ENCODE measurements at regions not wholly inside any gene's neighbourhood (a gene's known extent, or its start where the extent isn't known, plus 50 kb on each side); places are given as distances from the start of the nearest gene placed in this dataset.

GRCh38 chr12:98178126-98178525 lies 337.3 kb upstream of the TMPO start:
- no peak for TF ChIP-seq CTCF (conservative IDR thresholded peaks at IDR 0.05)
- Histone ChIP-seq H4K8ac (replicated peaks; ENCODE audit: insufficient read length, low read depth, low read length) (no peak overlapping the region), H2BK20ac (ENCODE audit: low read depth, low read length, poor library complexity, severe bottlenecking) (no peak overlapping the region), H3T11ph (ENCODE audit: low read length) (no peak overlapping the region), H3K23me2 (ENCODE audit: insufficient read length, low read depth, low read length, poor library complexity, severe bottlenecking) (no peaks in the 10 kb centered on the region), H2AFZ (ENCODE audit: low read length) (no peak overlapping the region), H2AK5ac (ENCODE audit: insufficient read length, low read length) (no peak overlapping the region), H4K5ac (ENCODE audit: insufficient read length, low read depth, low read length) (no peak overlapping the region), H3K79me1 (ENCODE audit: insufficient read depth, low read depth, low read length, poor library complexity, severe bottlenecking) (no peaks in the 10 kb centered on the region), H2BK12ac (ENCODE audit: insufficient read length, low read depth, low read length) (no peak overlapping the region), H3K27ac (ENCODE audit: insufficient read length, low read depth, low read length) (no peak overlapping the region), H2BK120ac (ENCODE audit: low read depth, low read length, poor library complexity, severe bottlenecking) (no peak overlapping the region), H3K23ac (ENCODE audit: insufficient read length, low read depth, low read length) (no peak overlapping the region), H3K18ac (ENCODE audit: insufficient read length, low read depth, low read length) (no peak overlapping the region), H4K91ac (ENCODE audit: insufficient read length, low read depth, low read length) (no peak overlapping the region), H3K79me2 (ENCODE audit: insufficient read depth, low read length) (no peaks in the 10 kb centered on the region), H3K9ac (ENCODE audit: extremely low read depth, insufficient read length, low read length) (no peak overlapping the region), H3K56ac (ENCODE audit: insufficient read length, low read depth, low read length) (no peak overlapping the region), H2BK15ac (ENCODE audit: low read depth, low read length) (no peak overlapping the region), H3K14ac (ENCODE audit: insufficient read depth, low read length) (no peak overlapping the region), H3K4me2 (ENCODE audit: insufficient read depth, insufficient read length, low read length) (no peak overlapping the region), H3K4me1 (ENCODE audit: insufficient read depth, low read length) (0 out of 2 replicates have a peak, but pooled peaks cover 1% of the 10 kb centered on the region), H4K20me1 (ENCODE audit: control insufficient read depth, insufficient read depth, insufficient read length) (no peaks in the 10 kb centered on the region), H3K4ac (ENCODE audit: low read depth, low read length) (no peak overlapping the region), H3K9me3 (ENCODE audit: control insufficient read depth, low read depth, low read length) (no peaks in the 10 kb centered on the region), H3K27me3 (ENCODE audit: insufficient read depth, low read length) (no peaks in the 10 kb centered on the region), H2BK5ac (ENCODE audit: insufficient read length, low read length) (no peak overlapping the region)
- Mint-ChIP-seq H3K36me3 (ENCODE audit: insufficient read depth in 1 of 3, low read depth in 3 of 3) (no peaks in the 10 kb centered on the region), H3K4me1 (peaks cover 8 to 10% of the 10 kb centered on the region in 2 experiments), H3K27me3 (ENCODE audit: low read depth) (no peaks in the 10 kb centered on the region; the same call in 1 of the 2 replicates), H3K4me3 (no peak overlapping the region), H3K27ac (no peak overlapping the region), H3K9me3 (no peaks in the 10 kb centered on the region)
- DNase-seq: no peak

Measured in H9 (cell line).